ENCODE measurements at regions not wholly inside any gene's neighbourhood (a gene's known extent, or its start where the extent isn't known, plus 50 kb on each side); places are given as distances from the start of the nearest gene placed in this dataset.

- Histone ChIP-seq H3K27me3 (ENCODE audit: control insufficient read depth, insufficient read depth, low read length) (no peaks in the 10 kb centered on the region), H3K4me1 (ENCODE audit: control insufficient read depth, insufficient read depth, low read length) (no peaks in the 10 kb centered on the region), H3K27ac (ENCODE audit: low read depth, low read length) (no peak overlapping the region), H3K36me3 (ENCODE audit: control insufficient read depth, insufficient read depth, low read length) (no peaks in the 10 kb centered on the region), H3K4me3 (ENCODE audit: low read length) (no peak overlapping the region), H3K9ac (ENCODE audit: low read length) (no peak overlapping the region)
Measured at GRCh38 chr11:30811226-30811755, 225.1 kb upstream of the MPPED2 start.

GRCh38 chr11:30810116-30810515, 224.0 kb upstream of the MPPED2 start:
- H3K4me3 ChIP-seq (ENCODE audit: low read length), result no peak overlapping the region
- H3K36me3 ChIP-seq (ENCODE audit: control insufficient read depth, insufficient read depth, low read length), result no peaks in the 10 kb centered on the region
- no peaks in the 10 kb centered on the region for H3K27me3 ChIP-seq (ENCODE audit: control insufficient read depth, insufficient read depth, low read length)
- no peak overlapping the region for H3K9ac ChIP-seq (ENCODE audit: low read length)
- no peak overlapping the region for H3K27ac ChIP-seq (ENCODE audit: low read depth, low read length)
- H3K4me1 ChIP-seq (ENCODE audit: control insufficient read depth, insufficient read depth, low read length), result no peaks in the 10 kb centered on the region

- Histone ChIP-seq H3K4me1 (ENCODE audit: control insufficient read depth, insufficient read depth, low read length) (no peaks in the 10 kb centered on the region), H3K9ac (ENCODE audit: low read length) (no peak overlapping the region), H3K36me3 (ENCODE audit: control insufficient read depth, insufficient read depth, low read length) (no peaks in the 10 kb centered on the region), H3K27me3 (ENCODE audit: control insufficient read depth, insufficient read depth, low read length) (no peaks in the 10 kb centered on the region), H3K27ac (ENCODE audit: low read depth, low read length) (no peak overlapping the region), H3K4me3 (ENCODE audit: low read length) (no peak overlapping the region)
Measured at GRCh38 chr11:30801357-30801756, 215.2 kb upstream of the MPPED2 start.

GRCh38 chr11:30800904-30801303, 214.8 kb upstream of the MPPED2 start:
- Histone ChIP-seq H3K36me3 (ENCODE audit: control insufficient read depth, insufficient read depth, low read length) (no peaks in the 10 kb centered on the region), H3K9ac (ENCODE audit: low read length) (no peak overlapping the region), H3K27ac (ENCODE audit: low read depth, low read length) (no peak overlapping the region), H3K4me3 (ENCODE audit: low read length) (no peak overlapping the region), H3K4me1 (ENCODE audit: control insufficient read depth, insufficient read depth, low read length) (no peaks in the 10 kb centered on the region), H3K27me3 (ENCODE audit: control insufficient read depth, insufficient read depth, low read length) (no peaks in the 10 kb centered on the region)

- no peak overlapping the region for H3K27ac ChIP-seq (ENCODE audit: low read depth, low read length)
- no peaks in the 10 kb centered on the region for H3K4me1 ChIP-seq (ENCODE audit: control insufficient read depth, insufficient read depth, low read length)
- H3K27me3 ChIP-seq (ENCODE audit: control insufficient read depth, insufficient read depth, low read length), result no peaks in the 10 kb centered on the region
Measured at GRCh38 chr11:30798547-30799236, 212.5 kb upstream of the MPPED2 start.

GRCh38 chr11:30789270-30789669, 203.1 kb upstream of the MPPED2 start:
- Histone ChIP-seq H3K27me3 (ENCODE audit: control insufficient read depth, insufficient read depth, low read length) (no peaks in the 10 kb centered on the region), H3K27ac (ENCODE audit: low read depth, low read length) (no peak overlapping the region), H3K36me3 (ENCODE audit: control insufficient read depth, insufficient read depth, low read length) (no peaks in the 10 kb centered on the region), H3K4me1 (ENCODE audit: control insufficient read depth, insufficient read depth, low read length) (no peaks in the 10 kb centered on the region), H3K4me3 (ENCODE audit: low read length) (no peak overlapping the region), H3K9ac (ENCODE audit: low read length) (no peak overlapping the region)

More at GRCh38 chr11:30798547-30799236, 212.5 kb upstream of the MPPED2 start:
- no peak overlapping the region for H3K9ac ChIP-seq (ENCODE audit: low read length)
- H3K36me3 ChIP-seq (ENCODE audit: control insufficient read depth, insufficient read depth, low read length), result no peaks in the 10 kb centered on the region
- H3K4me3 ChIP-seq (ENCODE audit: low read length), result no peak overlapping the region

GRCh38 chr11:30788849-30789248, 202.7 kb upstream of the MPPED2 start:
- H3K27ac ChIP-seq (ENCODE audit: low read depth, low read length), result no peak overlapping the region
- no peak overlapping the region for H3K9ac ChIP-seq (ENCODE audit: low read length)
- no peaks in the 10 kb centered on the region for H3K4me1 ChIP-seq (ENCODE audit: control insufficient read depth, insufficient read depth, low read length)
- H3K36me3 ChIP-seq (ENCODE audit: control insufficient read depth, insufficient read depth, low read length), result no peaks in the 10 kb centered on the region
- H3K27me3 ChIP-seq (ENCODE audit: control insufficient read depth, insufficient read depth, low read length), result no peaks in the 10 kb centered on the region
- no peak overlapping the region for H3K4me3 ChIP-seq (ENCODE audit: low read length)

GRCh38 chr11:30786256-30787110, 200.3 kb upstream of the MPPED2 start:
- H3K27ac ChIP-seq (ENCODE audit: low read depth, low read length), result no peak overlapping the region
- H3K27me3 ChIP-seq (ENCODE audit: control insufficient read depth, insufficient read depth, low read length), result no peaks in the 10 kb centered on the region
- H3K36me3 ChIP-seq (ENCODE audit: control insufficient read depth, insufficient read depth, low read length), result no peaks in the 10 kb centered on the region
- H3K9ac ChIP-seq (ENCODE audit: low read length), result no peak overlapping the region
- no peak overlapping the region for H3K4me3 ChIP-seq (ENCODE audit: low read length)
- no peaks in the 10 kb centered on the region for H3K4me1 ChIP-seq (ENCODE audit: control insufficient read depth, insufficient read depth, low read length)

GRCh38 chr11:30778596-30778995, 192.4 kb upstream of the MPPED2 start:
- Histone ChIP-seq H3K27ac (ENCODE audit: low read depth, low read length) (no peak overlapping the region), H3K4me1 (ENCODE audit: control insufficient read depth, insufficient read depth, low read length) (no peaks in the 10 kb centered on the region), H3K27me3 (ENCODE audit: control insufficient read depth, insufficient read depth, low read length) (no peaks in the 10 kb centered on the region), H3K9ac (ENCODE audit: low read length) (no peak overlapping the region), H3K4me3 (ENCODE audit: low read length) (no peak overlapping the region), H3K36me3 (ENCODE audit: control insufficient read depth, insufficient read depth, low read length) (no peaks in the 10 kb centered on the region)

- Histone ChIP-seq H3K4me3 (ENCODE audit: low read length) (no peak overlapping the region), H3K36me3 (ENCODE audit: control insufficient read depth, insufficient read depth, low read length) (no peaks in the 10 kb centered on the region), H3K27ac (ENCODE audit: low read depth, low read length) (no peak overlapping the region), H3K4me1 (ENCODE audit: control insufficient read depth, insufficient read depth, low read length) (no peaks in the 10 kb centered on the region), H3K27me3 (ENCODE audit: control insufficient read depth, insufficient read depth, low read length) (no peaks in the 10 kb centered on the region), H3K9ac (ENCODE audit: low read length) (no peak overlapping the region)
Measured at GRCh38 chr11:30775233-30775522, 189.0 kb upstream of the MPPED2 start.

GRCh38 chr11:30774496-30775232, 188.5 kb upstream of the MPPED2 start:
- no peaks in the 10 kb centered on the region for H3K4me1 ChIP-seq (ENCODE audit: control insufficient read depth, insufficient read depth, low read length)
- no peak overlapping the region for H3K4me3 ChIP-seq (ENCODE audit: low read length)

GRCh38 chr11:30772908-30773307, 186.8 kb upstream of the MPPED2 start:
- Histone ChIP-seq H3K27ac (ENCODE audit: low read depth, low read length) (no peak overlapping the region), H3K9ac (ENCODE audit: low read length) (no peak overlapping the region), H3K27me3 (ENCODE audit: control insufficient read depth, insufficient read depth, low read length) (no peaks in the 10 kb centered on the region), H3K36me3 (ENCODE audit: control insufficient read depth, insufficient read depth, low read length) (no peaks in the 10 kb centered on the region), H3K4me1 (ENCODE audit: control insufficient read depth, insufficient read depth, low read length) (no peaks in the 10 kb centered on the region), H3K4me3 (ENCODE audit: low read length) (no peak overlapping the region)

More at GRCh38 chr11:30774496-30775232, 188.5 kb upstream of the MPPED2 start:
- H3K27me3 ChIP-seq (ENCODE audit: control insufficient read depth, insufficient read depth, low read length), result no peaks in the 10 kb centered on the region
- no peak overlapping the region for H3K27ac ChIP-seq (ENCODE audit: low read depth, low read length)
- no peaks in the 10 kb centered on the region for H3K36me3 ChIP-seq (ENCODE audit: control insufficient read depth, insufficient read depth, low read length)
- H3K9ac ChIP-seq (ENCODE audit: low read length), result no peak overlapping the region

Data from rectal smooth muscle tissue (tissue), 1 donor.